ENCODE measurements at regions not wholly inside any gene's neighbourhood (a gene's known extent, or its start where the extent isn't known, plus 50 kb on each side); places are given as distances from the start of the nearest gene placed in this dataset.

DNA sequence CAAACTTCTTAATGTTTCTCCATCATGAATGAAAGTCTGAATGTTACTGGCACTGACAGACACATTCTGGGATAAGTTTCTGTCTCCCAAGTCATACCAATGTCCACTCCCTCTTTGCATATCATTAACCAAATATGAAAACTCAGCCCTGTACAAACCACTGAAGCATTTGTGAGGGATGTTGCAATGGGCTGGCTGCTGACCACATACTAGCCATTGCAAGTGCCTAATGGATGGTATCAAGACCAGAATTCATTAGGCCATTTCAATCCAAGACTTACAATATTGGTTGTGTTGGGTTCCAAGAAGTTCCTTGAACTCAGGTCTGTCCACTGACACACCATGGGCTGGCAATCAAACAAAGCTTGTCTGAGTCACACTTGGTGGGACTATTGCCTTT is 73.8 kb downstream of the CBLN2 start:
- Histone ChIP-seq H3K36me3 (ENCODE audit: insufficient read depth, low read length) (no peaks in the 10 kb centered on the region), H3K4me1 (ENCODE audit: insufficient read depth, low read length) (no peaks in the 10 kb centered on the region), H3K4me3 (ENCODE audit: low read length in 2 of 2) (no peak overlapping the region), H3K27ac (ENCODE audit: low read depth, low read length) (no peak overlapping the region), H3K9me3 (ENCODE audit: control insufficient read depth in 1 of 2, low read length in 2 of 2) (no peaks in the 10 kb centered on the region), H3K27me3 (ENCODE audit: insufficient read depth, low read length) (no peaks in the 10 kb centered on the region)
- ChIA-PET POLR2A (ENCODE audit: partially characterized antibody) (no interaction called here), CTCF (ENCODE audit: partially characterized antibody) (no interaction called here)
- H3K27me3 Mint-ChIP-seq, result no peaks in the 10 kb centered on the region
- no peak overlapping the region for H3K27ac Mint-ChIP-seq
- H3K36me3 Mint-ChIP-seq, result no peaks in the 10 kb centered on the region
- intact Hi-C loops (cut with micrococcal nuclease), result no loop called here
- H3K9me3 Mint-ChIP-seq, result peaks cover 0 to 13% (median 3%) of the 10 kb centered on the region in 8 donors
- DNase-seq, result no peak
- no peaks in the 10 kb centered on the region for H3K4me1 Mint-ChIP-seq
- H3K4me3 Mint-ChIP-seq, result no peak overlapping the region

DNA sequence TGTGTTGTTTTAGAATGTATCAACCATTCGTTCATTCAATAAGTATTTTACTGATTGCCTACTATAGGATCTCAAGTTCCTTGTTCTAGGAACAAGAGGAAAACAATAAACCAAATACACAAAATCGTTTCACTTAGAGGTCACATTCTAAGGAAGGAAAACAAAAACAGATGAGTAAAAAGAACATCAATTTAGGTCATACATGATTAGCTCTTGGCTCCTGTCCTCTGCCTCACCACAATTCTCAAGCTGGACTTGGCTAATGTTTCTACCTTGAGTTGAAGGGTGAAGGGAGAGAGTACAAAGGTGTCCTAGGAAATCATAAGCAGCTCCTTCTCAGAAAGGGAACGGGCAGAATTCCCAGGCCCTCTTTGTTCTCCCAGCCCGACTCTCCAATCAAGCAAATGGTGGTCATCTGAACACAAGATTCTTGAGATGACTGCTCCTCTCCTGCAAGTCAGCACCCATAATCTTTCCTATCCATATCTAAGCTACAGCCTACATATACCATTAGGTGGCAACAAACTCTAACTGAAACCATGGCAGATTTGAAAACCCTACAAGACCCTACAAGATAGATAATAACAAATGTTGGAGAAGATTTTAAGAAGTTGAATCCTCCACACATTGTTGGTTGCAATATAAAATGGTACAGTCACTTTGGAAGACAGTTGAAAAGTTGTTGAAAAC is 76.0 kb downstream of the CBLN2 start:
- Mint-ChIP-seq H3K27ac (no peak overlapping the region), H3K4me1 (no peaks in the 10 kb centered on the region), H3K27me3 (no peaks in the 10 kb centered on the region), H3K4me3 (no peak overlapping the region), H3K36me3 (no peaks in the 10 kb centered on the region), H3K9me3 (peaks cover 0 to 13% (median 1%) of the 10 kb centered on the region in 8 donors)
- ChIA-PET POLR2A (ENCODE audit: partially characterized antibody) (no interaction called here), CTCF (ENCODE audit: partially characterized antibody) (no interaction called here)
- Histone ChIP-seq H3K9me3 (ENCODE audit: control insufficient read depth in 1 of 2, low read length in 2 of 2) (no peaks in the 10 kb centered on the region), H3K27me3 (ENCODE audit: insufficient read depth, low read length) (no peaks in the 10 kb centered on the region), H3K27ac (ENCODE audit: low read depth, low read length) (no peak overlapping the region), H3K36me3 (ENCODE audit: insufficient read depth, low read length) (no peaks in the 10 kb centered on the region), H3K4me3 (ENCODE audit: low read length in 2 of 2) (no peak overlapping the region), H3K4me1 (ENCODE audit: insufficient read depth, low read length) (no peaks in the 10 kb centered on the region)
- no peak for DNase-seq
- intact Hi-C loops (cut with micrococcal nuclease), result no loop called here

GRCh38 chr18:72460210-72460680 is 83.9 kb downstream of the CBLN2 start:
- Mint-ChIP-seq H3K36me3 (no peaks in the 10 kb centered on the region), H3K27ac (no peak overlapping the region), H3K9me3 (peaks cover 0 to 13% (median 3%) of the 10 kb centered on the region in 8 donors), H3K4me1 (no peaks in the 10 kb centered on the region), H3K4me3 (no peak overlapping the region), H3K27me3 (no peaks in the 10 kb centered on the region)
- POLR2A ChIA-PET (ENCODE audit: partially characterized antibody), result no interaction called here
- Histone ChIP-seq H3K36me3 (ENCODE audit: insufficient read depth, low read length) (no peaks in the 10 kb centered on the region), H3K9me3 (ENCODE audit: control insufficient read depth in 1 of 2, low read length in 2 of 2) (no peaks in the 10 kb centered on the region), H3K27me3 (ENCODE audit: insufficient read depth, low read length) (no peaks in the 10 kb centered on the region), H3K4me3 (ENCODE audit: low read length in 2 of 2) (no peak overlapping the region), H3K4me1 (ENCODE audit: insufficient read depth, low read length) (no peaks in the 10 kb centered on the region), H3K27ac (ENCODE audit: low read depth, low read length) (no peak overlapping the region)
- CTCF ChIA-PET (ENCODE audit: partially characterized antibody), result no interaction called here
- no peak for DNase-seq
- intact Hi-C loops (cut with micrococcal nuclease), result no loop called here

DNA sequence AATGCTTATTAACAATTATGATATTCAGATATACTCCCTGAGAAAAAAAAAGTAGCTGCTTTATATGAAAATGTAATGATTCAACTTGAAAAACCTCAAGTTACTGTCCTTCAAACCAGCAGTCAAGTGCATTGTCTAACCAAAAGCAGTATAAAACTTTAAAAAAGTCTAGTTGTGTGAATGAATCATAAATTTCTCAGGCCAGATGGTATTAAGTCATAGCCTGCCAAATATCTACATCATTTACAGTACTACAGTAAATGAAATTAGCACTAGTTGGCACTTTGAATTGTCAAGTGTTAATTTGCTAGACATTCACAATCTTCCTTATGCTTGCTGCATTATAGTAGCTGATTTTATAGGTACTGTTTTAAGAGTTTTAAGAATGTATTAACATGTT is 85.9 kb downstream of the CBLN2 start:
- Mint-ChIP-seq H3K4me1 (no peaks in the 10 kb centered on the region), H3K36me3 (no peaks in the 10 kb centered on the region), H3K9me3 (peaks cover 0 to 16% (median 5%) of the 10 kb centered on the region in 8 donors), H3K27me3 (no peaks in the 10 kb centered on the region), H3K27ac (no peak overlapping the region), H3K4me3 (no peak overlapping the region)
- H3K36me3 ChIP-seq (ENCODE audit: insufficient read depth, low read length), result no peaks in the 10 kb centered on the region
- no peak overlapping the region for H3K4me3 ChIP-seq (ENCODE audit: low read length in 2 of 2)
- no peaks in the 10 kb centered on the region for H3K9me3 ChIP-seq (ENCODE audit: control insufficient read depth in 1 of 2, low read length in 2 of 2)
- no peak for DNase-seq
- intact Hi-C loops (cut with micrococcal nuclease), result no loop called here
- no peaks in the 10 kb centered on the region for H3K27me3 ChIP-seq (ENCODE audit: insufficient read depth, low read length)
- no peak overlapping the region for H3K27ac ChIP-seq (ENCODE audit: low read depth, low read length)
- CTCF ChIA-PET (ENCODE audit: partially characterized antibody), result no interaction called here
- no peaks in the 10 kb centered on the region for H3K4me1 ChIP-seq (ENCODE audit: insufficient read depth, low read length)
- POLR2A ChIA-PET (ENCODE audit: partially characterized antibody), result no interaction called here

DNA sequence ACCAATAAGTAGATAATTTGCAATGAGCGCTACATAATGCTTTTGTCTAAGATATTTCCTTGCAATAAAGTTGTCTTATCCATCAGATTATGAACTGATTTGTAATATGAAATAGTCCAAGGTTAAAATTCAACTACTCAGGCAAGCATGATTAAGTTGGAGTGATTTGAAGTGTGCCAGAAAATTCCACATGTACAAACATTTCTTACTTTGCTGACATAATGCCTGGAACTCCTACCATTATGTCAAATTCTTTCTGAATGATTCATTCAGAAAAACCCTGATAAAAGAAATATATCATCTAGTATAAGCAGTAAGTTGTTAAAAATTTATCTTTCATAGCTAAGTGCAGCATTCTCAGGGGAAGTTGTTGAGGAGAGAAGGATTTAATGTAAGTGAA is 87.3 kb downstream of the CBLN2 start:
- intact Hi-C loops (cut with micrococcal nuclease), result no loop called here
- H3K4me1 Mint-ChIP-seq, result no peaks in the 10 kb centered on the region
- H3K27ac Mint-ChIP-seq, result no peak overlapping the region
- Histone ChIP-seq H3K9me3 (ENCODE audit: control insufficient read depth in 1 of 2, low read length in 2 of 2) (no peaks in the 10 kb centered on the region), H3K27me3 (ENCODE audit: insufficient read depth, low read length) (no peaks in the 10 kb centered on the region), H3K4me1 (ENCODE audit: insufficient read depth, low read length) (no peaks in the 10 kb centered on the region), H3K4me3 (ENCODE audit: low read length in 2 of 2) (no peak overlapping the region), H3K27ac (ENCODE audit: low read depth, low read length) (no peak overlapping the region), H3K36me3 (ENCODE audit: insufficient read depth, low read length) (no peaks in the 10 kb centered on the region)
- no peak overlapping the region for H3K4me3 Mint-ChIP-seq
- H3K27me3 Mint-ChIP-seq, result no peaks in the 10 kb centered on the region
- ChIA-PET CTCF (ENCODE audit: partially characterized antibody) (no interaction called here), POLR2A (ENCODE audit: partially characterized antibody) (no interaction called here)
- H3K36me3 Mint-ChIP-seq, result no peaks in the 10 kb centered on the region
- peaks cover 0 to 21% (median 9%) of the 10 kb centered on the region in 8 donors for H3K9me3 Mint-ChIP-seq
- DNase-seq, result no peak

- H3K4me3 Mint-ChIP-seq, result no peak overlapping the region
- POLR2A ChIA-PET (ENCODE audit: partially characterized antibody), result no interaction called here
- H3K4me3 ChIP-seq (ENCODE audit: low read length in 2 of 2), result no peak overlapping the region
- H3K27ac ChIP-seq (ENCODE audit: low read depth, low read length), result no peak overlapping the region
- no peaks in the 10 kb centered on the region for H3K36me3 ChIP-seq (ENCODE audit: insufficient read depth, low read length)
- intact Hi-C loops (cut with micrococcal nuclease), result no loop called here
- peaks cover 0 to 20% (median 10%) of the 10 kb centered on the region in 8 donors for H3K9me3 Mint-ChIP-seq
- no peaks in the 10 kb centered on the region for H3K27me3 ChIP-seq (ENCODE audit: insufficient read depth, low read length)
- H3K4me1 ChIP-seq (ENCODE audit: insufficient read depth, low read length), result no peaks in the 10 kb centered on the region
- no peaks in the 10 kb centered on the region for H3K36me3 Mint-ChIP-seq
- H3K27me3 Mint-ChIP-seq, result no peaks in the 10 kb centered on the region
- H3K27ac Mint-ChIP-seq, result no peak overlapping the region
- DNase-seq, result no peak
- H3K9me3 ChIP-seq (ENCODE audit: control insufficient read depth in 1 of 2, low read length in 2 of 2), result no peaks in the 10 kb centered on the region
- no peaks in the 10 kb centered on the region for H3K4me1 Mint-ChIP-seq
- CTCF ChIA-PET (ENCODE audit: partially characterized antibody), result no interaction called here
Measured at GRCh38 chr18:72452328-72452727, 91.8 kb downstream of the CBLN2 start.

DNA sequence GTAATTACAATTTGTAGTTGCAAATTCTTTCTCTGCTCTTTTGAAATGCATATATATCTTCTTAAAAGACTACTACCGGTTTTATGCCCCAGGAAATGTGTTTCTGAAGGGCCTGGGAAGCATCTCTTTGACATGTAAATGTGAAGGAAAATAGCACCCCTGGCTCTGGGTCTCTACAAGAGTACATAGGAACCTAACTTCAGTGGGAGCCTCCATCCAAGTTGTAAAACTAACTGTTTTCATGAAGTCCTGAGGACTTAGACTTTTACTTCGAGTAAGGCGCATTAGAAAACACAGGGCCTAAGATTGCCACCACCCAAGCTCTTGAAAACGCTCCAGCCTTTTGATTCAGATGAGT is 99.4 kb downstream of the CBLN2 start:
- Histone ChIP-seq H3K4me1 (ENCODE audit: insufficient read depth, low read length) (no peaks in the 10 kb centered on the region), H3K27ac (ENCODE audit: low read depth, low read length) (no peak overlapping the region), H3K9me3 (ENCODE audit: control insufficient read depth in 1 of 2, low read length in 2 of 2) (no peaks in the 10 kb centered on the region), H3K4me3 (ENCODE audit: low read length in 2 of 2) (no peak overlapping the region), H3K36me3 (ENCODE audit: insufficient read depth, low read length) (no peaks in the 10 kb centered on the region), H3K27me3 (ENCODE audit: insufficient read depth, low read length) (no peaks in the 10 kb centered on the region)
- no peaks in the 10 kb centered on the region for H3K27me3 Mint-ChIP-seq
- no peaks in the 10 kb centered on the region for H3K36me3 Mint-ChIP-seq
- ChIA-PET POLR2A (ENCODE audit: partially characterized antibody) (no interaction called here), CTCF (ENCODE audit: partially characterized antibody) (no interaction called here)
- peaks cover 0 to 12% (median 4%) of the 10 kb centered on the region in 8 donors for H3K9me3 Mint-ChIP-seq
- H3K4me1 Mint-ChIP-seq, result no peaks in the 10 kb centered on the region
- H3K4me3 Mint-ChIP-seq, result no peak overlapping the region
- no peak overlapping the region for H3K27ac Mint-ChIP-seq
- intact Hi-C loops (cut with micrococcal nuclease), result no loop called here
- DNase-seq, result no peak
